Neuronal stem cell (in vitro differentiated cells): ENCODE measurements at regions not wholly inside any gene's neighbourhood (a gene's known extent, or its start where the extent isn't known, plus 50 kb on each side); places are given as distances from the start of the nearest gene placed in this dataset.
A peak's percentile ranks its signal among the peaks of the same experiment; 100 is the strongest.

ENCODE experiments used
- DNase-seq: peaks from one replicate; pipeline ENCODE4 v3.0.0-alpha.2; 2013; ENCODE audit warnings: low spot score
- H2AFZ ChIP-seq: one replicate; pipeline ENCODE4 v1.6.1; 2013; ENCODE audit warnings: mild to moderate bottlenecking, low read length, inconsistent platforms
- H2AK5ac ChIP-seq: 2 replicates; pipeline ENCODE4 v1.6.1; 2013; ENCODE audit warnings: low read depth, mild to moderate bottlenecking, inconsistent platforms, low read length, moderate library complexity, mixed read lengths
- H2BK120ac ChIP-seq: 2 replicates; pipeline ENCODE4 v1.6.1; 2013; ENCODE audit warnings: low read depth, mild to moderate bottlenecking, inconsistent platforms, low read length, moderate library complexity, mixed read lengths
- H2BK12ac ChIP-seq: one replicate; pipeline ENCODE4 v1.6.1; 2013; ENCODE audit warnings: low read length, inconsistent platforms
- H2BK15ac ChIP-seq: 2 replicates; pipeline ENCODE4 v1.6.1; 2013; ENCODE audit warnings: mild to moderate bottlenecking, low read length, inconsistent platforms, mixed read lengths
- H2BK5ac ChIP-seq: one replicate; pipeline ENCODE4 v1.6.1; 2013; ENCODE audit warnings: inconsistent platforms, mild to moderate bottlenecking, low read length, moderate library complexity
- H3K14ac ChIP-seq: one replicate; pipeline ENCODE4 v1.6.1; 2013; ENCODE audit warnings: low read length, inconsistent platforms
- H3K18ac ChIP-seq: 2 replicates; pipeline ENCODE4 v1.6.1; 2013; ENCODE audit warnings: low read length, inconsistent platforms
- H3K23ac ChIP-seq: 2 replicates; pipeline ENCODE4 v1.6.1; 2013; ENCODE audit warnings: low read depth, mild to moderate bottlenecking, mixed read lengths, low read length, inconsistent platforms; ENCODE audit not compliant: poor library complexity
- H3K27ac ChIP-seq: replicated peaks from 3 replicates; pipeline ENCODE4 v1.5.1; 2013; ENCODE audit warnings: low read length, inconsistent platforms
- H3K27me3 ChIP-seq, 3 experiments: 2 replicates each; pipeline ENCODE4 v1.6.1; 2013; ENCODE audit warnings: low read length in 3 of 3, mild to moderate bottlenecking in 2 of 3, inconsistent platforms in 1 of 3, low read depth in 1 of 3, mixed read lengths in 1 of 3, moderate library complexity in 1 of 3; ENCODE audit not compliant: control insufficient read depth in 3 of 3, insufficient read depth in 3 of 3
- H3K36me3 ChIP-seq, 2 donors: replicated peaks in 1 of 2; 2 replicates each; pipeline ENCODE4 v1.6.1; 2013; ENCODE audit warnings: low read length in 2 of 2; ENCODE audit not compliant: control insufficient read depth in 2 of 2, insufficient read depth in 2 of 2
- H3K4ac ChIP-seq: 2 replicates; pipeline ENCODE4 v1.6.1; 2013; ENCODE audit warnings: inconsistent platforms, mild to moderate bottlenecking, low read length, moderate library complexity
- H3K4me1 ChIP-seq, 2 donors: 1 replicate in 1 of 2; 2 replicates in 1 of 2; pipeline ENCODE4 v1.6.1; 2013; ENCODE audit warnings: low read length in 2 of 2, low read depth in 1 of 2; ENCODE audit not compliant: control insufficient read depth in 2 of 2, insufficient read depth in 1 of 2
- H3K4me2 ChIP-seq: one replicate; pipeline ENCODE4 v1.6.1; 2013; ENCODE audit warnings: mild to moderate bottlenecking, low read length, inconsistent platforms; ENCODE audit not compliant: insufficient read depth, poor library complexity, severe bottlenecking
- H3K4me3 ChIP-seq, 2 donors: 2 replicates each; pipeline ENCODE4 v1.5.1; 2013; ENCODE audit warnings: low read length in 2 of 2, mild to moderate bottlenecking in 2 of 2, inconsistent platforms in 1 of 2, moderate library complexity in 1 of 2
- H3K79me1 ChIP-seq: one replicate; pipeline ENCODE4 v1.6.1; 2013; ENCODE audit warnings: low read depth, mild to moderate bottlenecking, inconsistent platforms, low read length, moderate library complexity
- H3K9ac ChIP-seq: one replicate; pipeline ENCODE4 v1.6.1; 2013; ENCODE audit warnings: mild to moderate bottlenecking, low read depth, low read length, inconsistent platforms; ENCODE audit not compliant: poor library complexity
- H3K9me3 ChIP-seq, 2 donors: replicated peaks in 1 of 2; 2 replicates each; pipeline versions ENCODE3 to v1.6.1; 2013; ENCODE audit warnings: low read length in 2 of 2, mild to moderate bottlenecking in 2 of 2, inconsistent platforms in 1 of 2, low read depth in 1 of 2, mixed read lengths in 1 of 2, moderate library complexity in 1 of 2; ENCODE audit not compliant: control insufficient read depth in 2 of 2, insufficient read depth in 1 of 2
- H4K8ac ChIP-seq: one replicate; pipeline ENCODE4 v1.6.1; 2013; ENCODE audit warnings: low read depth, mild to moderate bottlenecking, inconsistent platforms, low read length, moderate library complexity
- H4K91ac ChIP-seq: one replicate; pipeline ENCODE4 v1.6.1; 2013; ENCODE audit warnings: low read length, low read depth, mild to moderate bottlenecking, inconsistent platforms; ENCODE audit not compliant: poor library complexity
- WGBS, 2 donors: extraction: QIAGEN DNeasy Blood & Tissue Kit; methylation state at CpG; one replicate each; pipeline ENCODE4 v1.1.7; 2013; ENCODE audit warnings: missing lambda C conversion rate in 2 of 2, mixed read lengths in 1 of 2; ENCODE audit not compliant: insufficient read length in 2 of 2, insufficient replicate concordance in 1 of 2; ENCODE audit errors: extremely low coverage in 2 of 2; 5-methylcytosine and 5-hydroxymethylcytosine counted together

DNA sequence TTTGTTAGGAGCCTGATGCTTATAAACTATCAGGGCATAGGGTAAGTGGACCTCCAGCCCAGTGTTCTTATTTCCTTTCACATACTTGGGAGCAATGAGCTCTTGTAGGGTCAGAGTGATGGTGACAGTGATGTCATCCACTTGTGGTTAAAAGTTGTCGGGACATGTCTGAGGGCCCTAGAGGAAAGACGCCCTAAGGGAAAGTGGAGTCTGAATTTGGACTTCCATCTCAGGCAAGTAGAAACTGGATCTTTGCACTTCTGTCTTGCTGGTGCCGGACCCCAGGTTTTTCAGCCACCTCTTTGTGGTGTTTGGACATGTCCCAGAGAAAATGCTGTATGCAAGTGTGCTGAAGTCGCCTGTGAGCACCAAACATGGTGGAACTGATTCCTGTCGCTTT is 900.5 kb downstream of the C6orf118 start:
- Histone ChIP-seq H2BK12ac (no peak overlapping the region), H3K14ac (no peak overlapping the region), H3K23ac (peak overlapping the region; percentile 21), H3K36me3 (no peaks in the 10 kb centered on the region), H3K27me3 (no peaks in the 10 kb centered on the region), H3K4me2 (no peak overlapping the region), H2AK5ac (peak overlapping the region; percentile 78), H3K9ac (no peak overlapping the region), H3K4ac (no peak overlapping the region), H4K8ac (no peak overlapping the region), H2BK120ac (no peak overlapping the region), H4K91ac (no peak overlapping the region), H3K9me3 (peaks cover 0 to 6% of the 10 kb centered on the region in 2 donors), H2BK5ac (no peak overlapping the region), H3K79me1 (no peaks in the 10 kb centered on the region), H3K27ac (no peak overlapping the region), H2AFZ (peak overlapping the region; percentile 20), H3K18ac (peak overlapping the region; percentile 55), H3K4me3 (no peak overlapping the region), H3K4me1 (no peaks in the 10 kb centered on the region), H2BK15ac (no peak overlapping the region)
- WGBS, 2 donors = no CpG with 5 or more reads among the region's 5 CpGs
- DNase-seq = no peak

- Histone ChIP-seq H3K18ac (no peak overlapping the region), H3K9me3 (peaks cover 0 to 3% of the 10 kb centered on the region in 2 donors), H3K4ac (no peak overlapping the region), H4K91ac (no peak overlapping the region), H3K4me2 (no peak overlapping the region), H3K23ac (no peak overlapping the region), H3K27me3 (no peaks in the 10 kb centered on the region), H2BK12ac (no peak overlapping the region), H3K27ac (no peak overlapping the region), H2AK5ac (no peak overlapping the region), H3K79me1 (no peaks in the 10 kb centered on the region), H2BK15ac (no peak overlapping the region), H3K9ac (no peak overlapping the region), H4K8ac (no peak overlapping the region), H3K36me3 (no peaks in the 10 kb centered on the region), H3K4me3 (no peak overlapping the region), H2BK5ac (no peak overlapping the region), H2BK120ac (no peak overlapping the region), H3K14ac (no peak overlapping the region), H2AFZ (peak overlapping the region; percentile 1), H3K4me1 (no peaks in the 10 kb centered on the region)
- WGBS, 2 donors = no CpG with 5 or more reads among the region's 4 CpGs
- no peak for DNase-seq
These were observed 904.5 kb downstream of the C6orf118 start for GRCh38 chr6:164404812-164405488.

GRCh38 chr6:164401871-164402270 is 907.5 kb downstream of the C6orf118 start:
- Histone ChIP-seq H2BK5ac (no peak overlapping the region), H3K4me3 (no peak overlapping the region), H2AK5ac (no peak overlapping the region), H3K4me1 (no peaks in the 10 kb centered on the region), H3K9ac (no peak overlapping the region), H2BK15ac (no peak overlapping the region), H3K4me2 (no peak overlapping the region), H3K4ac (no peak overlapping the region), H2AFZ (peak overlapping the region; percentile 66), H2BK12ac (no peak overlapping the region), H3K27me3 (no peaks in the 10 kb centered on the region), H3K36me3 (no peaks in the 10 kb centered on the region), H3K14ac (no peak overlapping the region), H3K79me1 (no peaks in the 10 kb centered on the region), H3K27ac (no peak overlapping the region), H3K18ac (no peak overlapping the region), H4K8ac (no peak overlapping the region), H3K9me3 (peaks cover 0 to 3% of the 10 kb centered on the region in 2 donors), H3K23ac (no peak overlapping the region), H2BK120ac (no peak overlapping the region), H4K91ac (no peak overlapping the region)
- WGBS, 2 donors = no CpG with 5 or more reads among the region's 2 CpGs
- DNase-seq = no peak

DNA sequence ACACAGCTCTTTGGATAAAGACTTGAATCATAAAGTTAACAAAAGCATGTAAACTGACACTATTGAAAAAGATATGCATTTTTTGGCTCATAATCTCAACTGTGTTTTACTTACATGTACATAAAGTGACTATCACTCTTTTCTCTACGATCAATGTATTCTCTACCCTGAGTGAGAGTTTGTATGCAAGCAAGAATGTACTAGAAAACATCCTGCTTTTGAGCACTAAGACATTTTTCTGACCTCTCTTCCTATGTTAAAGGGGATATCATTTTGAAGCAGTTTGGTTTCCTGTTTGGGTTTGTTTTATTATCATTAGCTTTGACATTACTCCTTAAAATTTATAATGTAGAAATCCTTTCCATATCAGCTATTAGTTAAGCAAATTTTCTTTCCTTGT is 910.8 kb downstream of the C6orf118 start:
- Histone ChIP-seq H3K14ac (no peak overlapping the region), H2AFZ (no peak overlapping the region), H2BK120ac (no peak overlapping the region), H3K4me3 (no peak overlapping the region), H3K27ac (no peak overlapping the region), H3K9ac (no peak overlapping the region), H2AK5ac (no peak overlapping the region), H3K79me1 (no peaks in the 10 kb centered on the region), H4K8ac (no peak overlapping the region), H3K4me2 (no peak overlapping the region), H2BK15ac (no peak overlapping the region), H3K18ac (no peak overlapping the region), H2BK12ac (no peak overlapping the region), H3K23ac (no peak overlapping the region), H3K4ac (no peak overlapping the region), H3K36me3 (no peaks in the 10 kb centered on the region), H4K91ac (no peak overlapping the region), H3K27me3 (no peaks in the 10 kb centered on the region), H3K9me3 (no peaks in the 10 kb centered on the region), H3K4me1 (peaks cover 7 to 11% of the 10 kb centered on the region in 2 donors), H2BK5ac (no peak overlapping the region)
- no peak for DNase-seq
- WGBS, 2 donors = no CpG with 5 or more reads among the region's 1 CpG
